ENCODE measurements at regions not wholly inside any gene's neighbourhood (a gene's known extent, or its start where the extent isn't known, plus 50 kb on each side); places are given as distances from the start of the nearest gene placed in this dataset.

DNA sequence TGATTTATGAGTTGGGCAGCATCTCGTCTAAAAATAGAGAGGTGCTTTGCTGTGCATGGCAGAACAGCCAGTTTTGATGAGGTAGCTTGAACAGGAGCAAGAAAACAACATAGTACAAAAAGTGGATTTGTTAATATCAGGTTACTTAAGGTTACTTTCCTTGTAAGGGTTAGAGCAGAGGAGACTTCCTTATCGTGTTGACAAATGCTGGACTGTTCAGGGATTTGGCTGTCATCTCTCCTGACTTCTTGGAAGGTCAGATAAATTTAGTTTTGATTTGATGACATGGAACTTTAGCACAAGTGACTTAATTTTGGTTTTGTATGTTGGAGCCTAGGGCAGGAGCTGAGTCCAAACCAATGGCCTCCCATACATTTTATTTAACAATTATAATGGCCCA lies 163.9 kb upstream of the ELAC2 start:
- no peaks in the 10 kb centered on the region for H3F3A ChIP-seq (ENCODE audit: low read depth)

DNA sequence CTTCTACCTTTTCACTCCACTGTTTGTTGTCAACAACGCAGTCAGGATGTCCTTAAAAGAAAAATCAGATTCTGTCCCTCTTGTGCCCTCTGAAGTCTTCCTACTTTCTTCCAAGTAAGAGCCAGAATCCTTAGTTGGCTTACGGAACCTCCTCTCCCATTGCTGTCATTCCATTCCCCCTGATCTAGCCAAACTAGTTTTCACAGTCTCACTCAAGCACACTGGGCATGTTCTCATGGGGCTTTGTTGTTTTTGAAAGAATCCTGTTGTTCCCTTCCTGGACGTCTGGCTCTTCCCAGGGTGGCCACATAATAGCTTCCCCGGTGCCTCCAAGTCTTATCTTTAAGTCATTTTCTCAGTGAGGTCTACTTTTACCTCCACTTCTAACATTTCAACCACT lies 158.6 kb upstream of the ELAC2 start:
- Histone ChIP-seq H3F3A (ENCODE audit: low read depth) (no peaks in the 10 kb centered on the region), H3K36me3 (ENCODE audit: insufficient read depth, low read length) (no peaks in the 10 kb centered on the region), H2AFZ (ENCODE audit: low read length) (no peak overlapping the region), H3K4me2 (ENCODE audit: low read depth, low read length, poor library complexity, severe bottlenecking) (no peak overlapping the region), H3K4me1 (ENCODE audit: insufficient read depth, low read length, poor library complexity, severe bottlenecking) (no peaks in the 10 kb centered on the region), H3K79me2 (ENCODE audit: insufficient read depth, low read length) (no peaks in the 10 kb centered on the region), H3K27me3 (ENCODE audit: insufficient read depth, low read length, poor library complexity, severe bottlenecking) (no peaks in the 10 kb centered on the region), H3K9me3 (ENCODE audit: insufficient read depth, low read depth, low read length) (peaks cover 7% of the 10 kb centered on the region; the same call in 1 of the 2 replicates), H3K9ac (ENCODE audit: low read depth, low read length, poor library complexity, severe bottlenecking) (no peak overlapping the region), H4K20me1 (ENCODE audit: insufficient read depth, low read length, poor library complexity, severe bottlenecking) (no peaks in the 10 kb centered on the region), H3K4me3 (ENCODE audit: low read length, poor library complexity, severe bottlenecking) (no peak overlapping the region), H3K9me2 (replicated peaks; ENCODE audit: low read depth, low read length) (no peaks in the 10 kb centered on the region)
- TF ChIP-seq EZH2phosphoT487 (IDR thresholded peaks at IDR 0.05; ENCODE audit: borderline replicate concordance), result no peak
- no peak for TF ChIP-seq CTCF (conservative IDR thresholded peaks at IDR 0.05; ENCODE audit: low read length)

More for the DNA sequence above, 163.9 kb upstream of the ELAC2 start:
- H3K9me2 ChIP-seq (replicated peaks; ENCODE audit: low read depth, low read length), result no peaks in the 10 kb centered on the region
- no peak overlapping the region for H3K9ac ChIP-seq (ENCODE audit: low read depth, low read length, poor library complexity, severe bottlenecking)
- H3K4me1 ChIP-seq (ENCODE audit: insufficient read depth, low read length, poor library complexity, severe bottlenecking), result no peaks in the 10 kb centered on the region
- H3K79me2 ChIP-seq (ENCODE audit: insufficient read depth, low read length), result no peaks in the 10 kb centered on the region
- no peak overlapping the region for H2AFZ ChIP-seq (ENCODE audit: low read length)
- H3K4me2 ChIP-seq (ENCODE audit: low read depth, low read length, poor library complexity, severe bottlenecking), result no peak overlapping the region
- H3K9me3 ChIP-seq (ENCODE audit: insufficient read depth, low read depth, low read length), result peaks cover 11% of the 10 kb centered on the region; the same call in 1 of the 2 replicates
- no peaks in the 10 kb centered on the region for H4K20me1 ChIP-seq (ENCODE audit: insufficient read depth, low read length, poor library complexity, severe bottlenecking)
- H3K4me3 ChIP-seq (ENCODE audit: low read length, poor library complexity, severe bottlenecking), result no peak overlapping the region
- no peaks in the 10 kb centered on the region for H3K27me3 ChIP-seq (ENCODE audit: insufficient read depth, low read length, poor library complexity, severe bottlenecking)
- TF ChIP-seq CTCF (conservative IDR thresholded peaks at IDR 0.05; ENCODE audit: low read length) (no peak), EZH2phosphoT487 (IDR thresholded peaks at IDR 0.05; ENCODE audit: borderline replicate concordance) (no peak)
- H3K36me3 ChIP-seq (ENCODE audit: insufficient read depth, low read length), result no peaks in the 10 kb centered on the region

GRCh38 chr17:13171790-13172189 lies 154.0 kb upstream of the ELAC2 start:
- no peaks in the 10 kb centered on the region for H3K9me3 ChIP-seq (ENCODE audit: insufficient read depth, low read depth, low read length)
- H3K9me2 ChIP-seq (replicated peaks; ENCODE audit: low read depth, low read length), result no peaks in the 10 kb centered on the region
- H3F3A ChIP-seq (ENCODE audit: low read depth), result no peaks in the 10 kb centered on the region
- no peaks in the 10 kb centered on the region for H3K27me3 ChIP-seq (ENCODE audit: insufficient read depth, low read length, poor library complexity, severe bottlenecking)
- H3K36me3 ChIP-seq (ENCODE audit: insufficient read depth, low read length), result no peaks in the 10 kb centered on the region
- no peak overlapping the region for H3K4me2 ChIP-seq (ENCODE audit: low read depth, low read length, poor library complexity, severe bottlenecking)
- no peak overlapping the region for H3K4me3 ChIP-seq (ENCODE audit: low read length, poor library complexity, severe bottlenecking)
- H4K20me1 ChIP-seq (ENCODE audit: insufficient read depth, low read length, poor library complexity, severe bottlenecking), result no peaks in the 10 kb centered on the region
- no peaks in the 10 kb centered on the region for H3K79me2 ChIP-seq (ENCODE audit: insufficient read depth, low read length)
- TF ChIP-seq CTCF (conservative IDR thresholded peaks at IDR 0.05; ENCODE audit: low read length), result no peak
- no peak for TF ChIP-seq EZH2phosphoT487 (IDR thresholded peaks at IDR 0.05; ENCODE audit: borderline replicate concordance)
- no peak overlapping the region for H3K9ac ChIP-seq (ENCODE audit: low read depth, low read length, poor library complexity, severe bottlenecking)
- no peaks in the 10 kb centered on the region for H3K4me1 ChIP-seq (ENCODE audit: insufficient read depth, low read length, poor library complexity, severe bottlenecking)
- H2AFZ ChIP-seq (ENCODE audit: low read length), result no peak overlapping the region
